ENCODE measurements at regions not wholly inside any gene's neighbourhood (a gene's known extent, or its start where the extent isn't known, plus 50 kb on each side); places are given as distances from the start of the nearest gene placed in this dataset.

DNA sequence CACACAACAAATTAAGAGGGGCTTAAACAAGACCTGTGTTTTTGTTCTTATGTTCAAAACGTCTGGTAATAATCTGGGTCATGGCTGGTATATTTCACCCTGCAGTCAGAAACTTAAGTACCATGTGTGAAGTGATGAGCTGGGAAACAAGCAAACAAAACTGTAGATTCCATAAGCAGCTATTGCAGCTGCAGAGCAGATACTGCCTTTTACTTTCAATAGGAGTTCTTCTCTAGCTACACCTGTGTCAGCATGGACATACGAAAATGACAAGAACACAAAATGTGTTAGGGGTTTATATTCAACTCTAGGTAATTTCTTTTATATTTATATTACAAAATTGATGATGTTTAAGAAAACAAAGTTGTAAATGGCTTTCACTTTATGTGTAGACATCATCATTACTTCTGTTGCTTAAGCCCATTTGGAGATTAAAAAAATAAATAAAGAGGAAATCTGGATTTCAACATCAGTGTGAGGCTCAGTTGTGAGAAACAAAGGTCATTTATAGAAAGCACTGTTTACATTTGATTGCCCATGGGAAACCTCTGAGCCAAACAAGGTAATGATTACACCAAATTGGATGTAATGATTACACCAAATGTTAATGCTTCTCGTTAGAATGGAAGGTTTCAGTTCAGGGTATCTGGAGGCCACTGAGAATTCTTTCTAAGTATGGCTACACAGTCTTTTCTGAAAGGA is 451.0 kb upstream of the SLC10A2 start:
- Histone ChIP-seq H4K91ac (replicated peaks; ENCODE audit: insufficient read length, low read length) (no peak overlapping the region), H3K36me3 (ENCODE audit: control insufficient read depth in 2 of 4, insufficient read depth in 4 of 4, low read length in 3 of 4) (no peaks in the 10 kb centered on the region), H3K23me2 (ENCODE audit: low read depth, low read length) (no peaks in the 10 kb centered on the region), H3K23ac (ENCODE audit: insufficient read length) (no peak overlapping the region), H2BK20ac (ENCODE audit: low read length) (no peak overlapping the region), H3K27me3 (replicated peaks in 1 of 4; ENCODE audit: control insufficient read depth in 3 of 4, extremely low read depth in 1 of 4, insufficient read depth in 3 of 4, low read length in 3 of 4) (no peaks in the 10 kb centered on the region), H3K4ac (replicated peaks; ENCODE audit: insufficient read length, low read depth, low read length) (peak overlapping the region; percentile 53), H4K8ac (ENCODE audit: extremely low read depth, insufficient read depth, low read length) (no peak overlapping the region), H3K14ac (ENCODE audit: insufficient read length) (no peak overlapping the region), H2AFZ (ENCODE audit: low read length) (peak overlapping the region; percentile 86; the same call in 1 of the 2 replicates), H2BK5ac (ENCODE audit: low read depth, low read length) (no peak overlapping the region), H2BK120ac (replicated peaks; ENCODE audit: low read depth, low read length) (peak overlapping the region; percentile 21), H3K18ac (ENCODE audit: extremely low read depth, low read length) (no peak overlapping the region), H3K79me2 (ENCODE audit: control insufficient read depth in 1 of 2, insufficient read depth in 2 of 2, low read length in 2 of 2) (no peaks in the 10 kb centered on the region), H3K79me1 (ENCODE audit: low read depth, low read length) (no peaks in the 10 kb centered on the region), H4K5ac (ENCODE audit: insufficient read length, low read depth, low read length) (no peak overlapping the region), H3K4me3 (ENCODE audit: extremely low read depth in 1 of 4, insufficient read depth in 2 of 4, low read depth in 3 of 4, low read length in 4 of 4) (no peak overlapping the region), H3K27ac (ENCODE audit: low read depth, low read length) (no peak overlapping the region), H4K20me1 (replicated peaks in 1 of 2; ENCODE audit: control insufficient read depth in 1 of 2, insufficient read depth in 2 of 2, low read length in 2 of 2) (no peaks in the 10 kb centered on the region), H3K4me2 (ENCODE audit: insufficient read depth in 1 of 2, low read depth in 2 of 2, low read length in 2 of 2) (no peak overlapping the region; a peak in 1 of 4 replicates), H3K4me1 (replicated peaks in 1 of 4; ENCODE audit: control insufficient read depth in 3 of 4, insufficient read depth in 4 of 4, low read length in 3 of 4) (peaks cover 0 to 2% (median 0%) of the 10 kb centered on the region in 4 experiments; a peak in 2 of 7 replicates), H2AK5ac (ENCODE audit: low read depth, low read length) (no peak overlapping the region), H3K9me3 (ENCODE audit: insufficient read depth in 2 of 2, low read depth in 1 of 2, low read length in 1 of 2) (no peaks in the 10 kb centered on the region), H2BK12ac (ENCODE audit: low read depth, low read length) (no peak overlapping the region), H2BK15ac (ENCODE audit: low read length) (no peak overlapping the region), H3K9ac (replicated peaks in 1 of 4; ENCODE audit: extremely low read depth in 1 of 4, low read depth in 3 of 4, low read length in 3 of 4) (no peak overlapping the region), H3K56ac (replicated peaks; ENCODE audit: insufficient read length, low read depth, low read length) (no peak overlapping the region)
- DNase-seq (ENCODE audit: low read depth in 1 of 2, low spot score in 2 of 2) (no peak), FAIRE-seq (no peak)
- WGBS, 2 experiments (ENCODE audit: extremely low coverage in 1 of 2, insufficient coverage in 1 of 2, insufficient read length in 1 of 2, insufficient replicate concordance in 2 of 2, low coverage in 1 of 2, low lambda C conversion rate in 2 of 2, missing lambda C conversion rate in 1 of 2) = 90% methylated on average over 3 of the region's 3 CpGs; no CpG with 5 or more reads in 1 of the 2 experiments
- POLR2A ChIA-PET (ENCODE audit: partially characterized antibody) = no interaction called here
- CTCF ChIA-PET (ENCODE audit: partially characterized antibody) = no interaction called here
- no peak for TF ChIP-seq BCL11A (IDR thresholded peaks at IDR 0.05; ENCODE audit: low read depth in 2 of 2, low read length in 2 of 2)
- no peak for TF ChIP-seq GTF2F1 (IDR thresholded peaks at IDR 0.05; ENCODE audit: borderline replicate concordance, low read depth, low read length)
- TF ChIP-seq PHF8 (conservative IDR thresholded peaks at IDR 0.05; ENCODE audit: low read depth, low read length) = no peak
- TF ChIP-seq POU5F1 (IDR thresholded peaks at IDR 0.05; ENCODE audit: low read depth, low read length) = no peak
- TF ChIP-seq, protein P1, sequence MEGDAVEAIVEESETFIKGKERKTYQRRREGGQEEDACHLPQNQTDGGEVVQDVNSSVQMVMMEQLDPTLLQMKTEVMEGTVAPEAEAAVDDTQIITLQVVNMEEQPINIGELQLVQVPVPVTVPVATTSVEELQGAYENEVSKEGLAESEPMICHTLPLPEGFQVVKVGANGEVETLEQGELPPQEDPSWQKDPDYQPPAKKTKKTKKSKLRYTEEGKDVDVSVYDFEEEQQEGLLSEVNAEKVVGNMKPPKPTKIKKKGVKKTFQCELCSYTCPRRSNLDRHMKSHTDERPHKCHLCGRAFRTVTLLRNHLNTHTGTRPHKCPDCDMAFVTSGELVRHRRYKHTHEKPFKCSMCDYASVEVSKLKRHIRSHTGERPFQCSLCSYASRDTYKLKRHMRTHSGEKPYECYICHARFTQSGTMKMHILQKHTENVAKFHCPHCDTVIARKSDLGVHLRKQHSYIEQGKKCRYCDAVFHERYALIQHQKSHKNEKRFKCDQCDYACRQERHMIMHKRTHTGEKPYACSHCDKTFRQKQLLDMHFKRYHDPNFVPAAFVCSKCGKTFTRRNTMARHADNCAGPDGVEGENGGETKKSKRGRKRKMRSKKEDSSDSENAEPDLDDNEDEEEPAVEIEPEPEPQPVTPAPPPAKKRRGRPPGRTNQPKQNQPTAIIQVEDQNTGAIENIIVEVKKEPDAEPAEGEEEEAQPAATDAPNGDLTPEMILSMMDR (IDR thresholded peaks at IDR 0.05; ENCODE audit: control extremely low read depth in 1 of 3, insufficient read depth in 1 of 3, low read depth in 1 of 3, low read length in 3 of 3) = no peak
- no peak for TF ChIP-seq MAFK (IDR thresholded peaks at IDR 0.05; ENCODE audit: low read depth, low read length)
- no peak for TF ChIP-seq EZH2 (IDR thresholded peaks at IDR 0.05; ENCODE audit: low read depth, low read length, severe bottlenecking)
- no peak for TF ChIP-seq BACH1 (IDR thresholded peaks at IDR 0.05; ENCODE audit: low read length)
- no peak for TF ChIP-seq SP4 (IDR thresholded peaks at IDR 0.05; ENCODE audit: low read length)
- no peak for TF ChIP-seq POLR2AphosphoS5 (IDR thresholded peaks at IDR 0.05; ENCODE audit: low read depth, low read length)
- TF ChIP-seq CREB1 (IDR thresholded peaks at IDR 0.05) = no peak
- TF ChIP-seq ASH2L (IDR thresholded peaks at IDR 0.05; ENCODE audit: low read length) = no peak
